ENCODE measurements at regions not wholly inside any gene's neighbourhood (a gene's known extent, or its start where the extent isn't known, plus 50 kb on each side); places are given as distances from the start of the nearest gene placed in this dataset.

GRCh38 chr10:4512196-4512595, 313.8 kb upstream of the AKR1E2 start:
- TF ChIP-seq CTCF (IDR thresholded peaks at IDR 0.05) (no peak), POLR2A (IDR thresholded peaks at IDR 0.05) (no peak)

All from testis (tissue), 2 donors.